ENCODE measurements at regions not wholly inside any gene's neighbourhood (a gene's known extent, or its start where the extent isn't known, plus 50 kb on each side); places are given as distances from the start of the nearest gene placed in this dataset.

GRCh38 chr7:113414401-113415035 is 296.2 kb upstream of the SMIM30 start:
- intact Hi-C loops (cut with DNase I; ENCODE audit: low total_unique reads), result loop anchor here (10.0 kb wide), 2 partner anchors 400 to 860 kb away; no protein-coding TSS in a partner anchor
- Histone ChIP-seq H3K36me3 (no peaks in the 10 kb centered on the region), H3K4me1 (no peaks in the 10 kb centered on the region), H3K27me3 (no peaks in the 10 kb centered on the region), H3K9me3 (no peaks in the 10 kb centered on the region), H3K4me3 (no peak overlapping the region), H3K27ac (no peak overlapping the region)
- whole genome bisulfite sequencing, 5 donors, result 8 to 33% (median 21%) methylated on average over 1 of the region's 1 CpG
- no peak for DNase-seq
- TF ChIP-seq POLR2A (IDR thresholded peaks at IDR 0.05), result no peak
- TF ChIP-seq CTCF (IDR thresholded peaks at IDR 0.05), result no peak
- TF ChIP-seq EP300 (IDR thresholded peaks at IDR 0.05), result no peak

- Histone ChIP-seq H3K4me3 (no peak overlapping the region), H3K27ac (no peak overlapping the region), H3K4me1 (no peaks in the 10 kb centered on the region), H3K9me3 (no peaks in the 10 kb centered on the region), H3K27me3 (no peaks in the 10 kb centered on the region), H3K36me3 (no peaks in the 10 kb centered on the region)
- TF ChIP-seq CTCF (IDR thresholded peaks at IDR 0.05), result no peak
- TF ChIP-seq POLR2A (IDR thresholded peaks at IDR 0.05), result no peak
- TF ChIP-seq EP300 (IDR thresholded peaks at IDR 0.05), result no peak
- no peak for TF ChIP-seq POLR2AphosphoS5 (IDR thresholded peaks at IDR 0.05)
- WGBS, 5 donors, result 96 to 100% (median 97%) methylated on average over 1 of the region's 1 CpG
- DNase-seq, result no peak
- intact Hi-C loops (cut with DNase I; ENCODE audit: low total_unique reads), result loop anchor here (10.0 kb wide), 2 partner anchors 398 to 858 kb away; no protein-coding TSS in a partner anchor
Observed at GRCh38 chr7:113412410-113412809, 294.1 kb upstream of the SMIM30 start.

GRCh38 chr7:113410796-113411195 is 292.4 kb upstream of the SMIM30 start:
- no peak for TF ChIP-seq POLR2A (IDR thresholded peaks at IDR 0.05)
- no peak for TF ChIP-seq EP300 (IDR thresholded peaks at IDR 0.05)
- no peak for TF ChIP-seq CTCF (IDR thresholded peaks at IDR 0.05)
- no peak for TF ChIP-seq POLR2AphosphoS5 (IDR thresholded peaks at IDR 0.05)
- Histone ChIP-seq H3K4me1 (no peaks in the 10 kb centered on the region), H3K27me3 (no peaks in the 10 kb centered on the region), H3K36me3 (no peaks in the 10 kb centered on the region), H3K27ac (no peak overlapping the region), H3K9me3 (no peaks in the 10 kb centered on the region), H3K4me3 (no peak overlapping the region)
- intact Hi-C loops (cut with DNase I; ENCODE audit: low total_unique reads), result loop anchor here (10.0 kb wide), 2 partner anchors 396 to 856 kb away; no protein-coding TSS in a partner anchor
- WGBS, 5 donors, result 83 to 92% (median 88%) methylated on average over 1 of the region's 1 CpG
- DNase-seq, result no peak

GRCh38 chr7:113408999-113409398 is 290.6 kb upstream of the SMIM30 start:
- no peaks in the 10 kb centered on the region for H3K9me3 ChIP-seq
- H3K27me3 ChIP-seq, result no peaks in the 10 kb centered on the region
- H3K4me3 ChIP-seq, result no peak overlapping the region
- H3K4me1 ChIP-seq, result no peaks in the 10 kb centered on the region
- H3K27ac ChIP-seq, result no peak overlapping the region
- no peak for DNase-seq
- TF ChIP-seq EP300 (IDR thresholded peaks at IDR 0.05), result no peak
- TF ChIP-seq CTCF (IDR thresholded peaks at IDR 0.05), result no peak
- no peak for TF ChIP-seq POLR2A (IDR thresholded peaks at IDR 0.05)
- no peak for TF ChIP-seq POLR2AphosphoS5 (IDR thresholded peaks at IDR 0.05)
- WGBS, 5 donors, result 46 to 83% (median 61%) methylated on average over 1 of the region's 1 CpG
- intact Hi-C loops (cut with DNase I; ENCODE audit: low total_unique reads), result no loop called here
- H3K36me3 ChIP-seq, result no peaks in the 10 kb centered on the region
